Gastroesophageal sphincter (tissue), 4 donors: ENCODE measurements at regions not wholly inside any gene's neighbourhood (a gene's known extent, or its start where the extent isn't known, plus 50 kb on each side); places are given as distances from the start of the nearest gene placed in this dataset.
"Not testable (repeated sequence)": the region's sequence is repeated elsewhere in the genome, so short reads cannot be mapped to it uniquely, and the experiment has no call there.

ENCODE experiments used
- ATAC-seq: fragments of 150-250 bp; one replicate; pipeline ENCODE4 v1.9.1; 2016; ENCODE audit warnings: mild to moderate bottlenecking, moderate library complexity
- H3K27ac ChIP-seq, 4 donors: fragments of 200-600 bp; sonication (generic) in 3 of 4; 1 replicate in 3 of 4; 2 replicates in 1 of 4; pipeline ENCODE4 v1.5.1; 2016 to 2019
- H3K27me3 ChIP-seq: fragments of 200-600 bp; sonication (generic); one replicate; pipeline ENCODE4 v1.5.1; 2019
- H3K36me3 ChIP-seq, 2 donors: fragments of 200-600 bp; sonication (generic); one replicate each; pipeline ENCODE4 v1.5.1; 2019; ENCODE audit warnings: control low read depth in 1 of 2
- H3K4me1 ChIP-seq, 3 donors: fragments of 200-600 bp; sonication (generic); 1 replicate in 2 of 3; 2 replicates in 1 of 3; pipeline ENCODE4 v1.5.1; 2016 to 2019; ENCODE audit warnings: control low read depth in 2 of 3
- H3K4me3 ChIP-seq, 2 donors: fragments of 200-600 bp; sonication (generic); one replicate each; pipeline ENCODE4 v1.5.1; 2019; ENCODE audit warnings: mild to moderate bottlenecking in 1 of 2, moderate library complexity in 1 of 2
- H3K9me3 ChIP-seq, 3 donors: fragments of 200-600 bp; sonication (generic); one replicate each; pipeline ENCODE4 v1.5.1; 2017 to 2019; ENCODE audit warnings: control low read depth in 2 of 3
- CTCF ChIP-seq, 4 experiments: fragments of 200-600 bp in 2 of 4; fragments of 450-650 bp in 2 of 4; sonication (generic) in 1 of 4; IDR thresholded peaks; one replicate each; pipeline ENCODE4 v1.5.1; 2017 to 2019; ENCODE audit warnings: antibody characterized with exemption in 4 of 4, mild to moderate bottlenecking in 2 of 4, moderate library complexity in 2 of 4
- EP300 ChIP-seq: sonication (generic); formaldehyde crosslinking; IDR thresholded peaks from one replicate; pipeline ENCODE4 v1.6.1; 2017; ENCODE audit warnings: antibody characterized with exemption, mild to moderate bottlenecking
- POLR2A ChIP-seq, 2 donors: fragments of 450-650 bp; IDR thresholded peaks; one replicate each; pipeline ENCODE4 v1.6.1; 2017; ENCODE audit warnings: antibody characterized with exemption in 2 of 2, mild to moderate bottlenecking in 2 of 2, moderate library complexity in 1 of 2
- POLR2AphosphoS5 ChIP-seq: sonication (generic); formaldehyde crosslinking; IDR thresholded peaks from one replicate; pipeline ENCODE4 v1.6.1; 2017; ENCODE audit warnings: antibody characterized with exemption
- WGBS, 2 donors: methylation state at CpG; one replicate each; pipeline ENCODE4 v1.1.5; 2018; ENCODE audit warnings: low coverage in 1 of 2; 5-methylcytosine and 5-hydroxymethylcytosine counted together

- no peak for ATAC-seq
- TF ChIP-seq POLR2A (IDR thresholded peaks at IDR 0.05) (no peak), CTCF (IDR thresholded peaks at IDR 0.05) (no peak), POLR2AphosphoS5 (no peak), EP300 (no peak)
- Histone ChIP-seq H3K9me3 (peaks cover 0 to 16% (median 0%) of the 10 kb centered on the region in 3 donors), H3K27ac (no peak overlapping the region), H3K27me3 (no peaks in the 10 kb centered on the region), H3K4me1 (no peaks in the 10 kb centered on the region), H3K4me3 (no peak overlapping the region), H3K36me3 (no peaks in the 10 kb centered on the region)
- WGBS, 2 donors = 70 to 100% methylated on average over 1 of the region's 1 CpG
Observed at GRCh38 chr13:39929583-39929982, 274.1 kb downstream of the COG6 start.

GRCh38 chr13:39930060-39930459 lies 274.6 kb downstream of the COG6 start:
- H3K27me3 ChIP-seq = no peaks in the 10 kb centered on the region
- no peak overlapping the region for H3K27ac ChIP-seq
- H3K36me3 ChIP-seq = no peaks in the 10 kb centered on the region
- 69 to 70% methylated on average over 2 of the region's 2 CpGs for WGBS, 2 donors
- ATAC-seq = no peak
- no peaks in the 10 kb centered on the region for H3K4me1 ChIP-seq
- TF ChIP-seq CTCF (IDR thresholded peaks at IDR 0.05) (no peak), POLR2AphosphoS5 (no peak), POLR2A (IDR thresholded peaks at IDR 0.05) (no peak), EP300 (no peak)
- no peak overlapping the region for H3K4me3 ChIP-seq
- peaks cover 0 to 12% (median 0%) of the 10 kb centered on the region in 3 donors for H3K9me3 ChIP-seq

GRCh38 chr13:39930544-39931444 lies 275.3 kb downstream of the COG6 start:
- no peak overlapping the region for H3K27ac ChIP-seq
- H3K36me3 ChIP-seq = no peaks in the 10 kb centered on the region
- H3K4me1 ChIP-seq = no peaks in the 10 kb centered on the region
- no peak for ATAC-seq
- no peak overlapping the region for H3K4me3 ChIP-seq
- TF ChIP-seq POLR2A (IDR thresholded peaks at IDR 0.05) (no peak), POLR2AphosphoS5 (no peak), CTCF (IDR thresholded peaks at IDR 0.05) (no peak)
- WGBS, 2 donors = 53 to 69% methylated on average over 2 to 6 of the region's 6 CpGs
- H3K27me3 ChIP-seq = no peaks in the 10 kb centered on the region
- H3K9me3 ChIP-seq = peaks cover 0 to 5% (median 0%) of the 10 kb centered on the region in 3 donors

- H3K27me3 ChIP-seq = no peaks in the 10 kb centered on the region
- 75 to 90% methylated on average over 2 of the region's 2 CpGs for WGBS, 2 donors
- no peaks in the 10 kb centered on the region for H3K4me1 ChIP-seq
- no peaks in the 10 kb centered on the region for H3K9me3 ChIP-seq
- no peak overlapping the region for H3K4me3 ChIP-seq
- H3K27ac ChIP-seq = no peak overlapping the region
- TF ChIP-seq CTCF (IDR thresholded peaks at IDR 0.05) (no peak), POLR2AphosphoS5 (no peak), EP300 (no peak), POLR2A (IDR thresholded peaks at IDR 0.05) (no peak)
- H3K36me3 ChIP-seq = no peaks in the 10 kb centered on the region
- no peak for ATAC-seq
Observed at GRCh38 chr13:39931505-39931904, 276.0 kb downstream of the COG6 start.

GRCh38 chr13:39932514-39932913 lies 277.1 kb downstream of the COG6 start:
- WGBS, 2 donors = 63 to 100% methylated on average over 2 of the region's 2 CpGs
- H3K4me1 ChIP-seq, H3K4me3 ChIP-seq, H3K27ac ChIP-seq, H3K9me3 ChIP-seq, H3K36me3 ChIP-seq, ATAC-seq, H3K27me3 ChIP-seq: not testable (repeated sequence)
